Vagina (tissue), 2 donors: ENCODE measurements at regions not wholly inside any gene's neighbourhood (a gene's known extent, or its start where the extent isn't known, plus 50 kb on each side); places are given as distances from the start of the nearest gene placed in this dataset.

ENCODE experiments used
- CTCF ChIP-seq, 3 experiments: fragments of 450-650 bp in 2 of 3; fragments of 200-600 bp in 1 of 3; sonication (generic) in 1 of 3; IDR thresholded peaks; one replicate each; pipeline ENCODE4 v1.5.1; 2017 to 2019; ENCODE audit warnings: antibody characterized with exemption in 3 of 3, mild to moderate bottlenecking in 2 of 3, moderate library complexity in 2 of 3
- POLR2A ChIP-seq, 2 donors: fragments of 450-650 bp; IDR thresholded peaks; one replicate each; pipeline ENCODE4 v1.6.1; 2017; ENCODE audit warnings: antibody characterized with exemption in 2 of 2, mild to moderate bottlenecking in 2 of 2, moderate library complexity in 2 of 2

GRCh38 chr2:48885841-48886240 lies 130.3 kb upstream of the LHCGR start:
- no peak for TF ChIP-seq CTCF (IDR thresholded peaks at IDR 0.05)
- no peak for TF ChIP-seq POLR2A (IDR thresholded peaks at IDR 0.05)
